GM12878 (cell line): ENCODE measurements at regions not wholly inside any gene's neighbourhood (a gene's known extent, or its start where the extent isn't known, plus 50 kb on each side); places are given as distances from the start of the nearest gene placed in this dataset.
"Not testable (repeated sequence)": the region's sequence is repeated elsewhere in the genome, so short reads cannot be mapped to it uniquely, and the experiment has no call there.

Source experiments
- ATAC-seq: fragments of 200-7000 bp; cut with Tn5 transposase; 3 replicates; pipeline ENCODE4 v1.9.1; 2020; ENCODE audit warnings: mild to moderate bottlenecking, moderate library complexity
- BruUV-seq: library from RNA; stranded (reverse); fragments of 400-500 nt; replicated peaks from 2 replicates; lab custom pipeline; 2021; lab: Mats Ljungman, UMichigan
- CTCF ChIA-PET: fragments of 300-600 bp; sonication (Branson Sonifier 250); formaldehyde crosslinking; extraction: SDS; loops from one replicate; lab custom pipeline; 2021; ENCODE audit warnings: inconsistent platforms; lab: Yijun Ruan, JAX
- POLR2A ChIA-PET: fragments of 350-600 bp; formaldehyde crosslinking; extraction: SDS; loops from one replicate; lab custom pipeline; 2021; ENCODE audit warnings: inconsistent platforms; lab: Charles Lee
- RAD21 ChIA-PET: fragments of 300-600 bp; sonication (Branson Sonifier 250); formaldehyde crosslinking; loops from one replicate; lab custom pipeline; 2023; ENCODE audit warnings: antibody characterized with exemption; ENCODE audit not compliant: unreplicated experiment; lab: Charles Lee
- SMC1A ChIA-PET: fragments of 300-600 bp; sonication (Branson Sonifier 250); formaldehyde crosslinking; loops from one replicate; lab custom pipeline; 2023; ENCODE audit not compliant: unreplicated experiment, uncharacterized antibody; lab: Charles Lee
- DNase-seq: peaks from one replicate; pipeline ENCODE4 v3.0.0-alpha.2; 2011; ENCODE audit warnings: low read depth, low spot score
- FAIRE-seq: peaks from 3 replicates; lab custom pipeline; 2011; peaks lifted over from hg19 to GRCh38; lab: Jason Lieb, UNC
- H2AFZ ChIP-seq: 2 replicates; pipeline ENCODE4 v1.6.0; 2011; ENCODE audit warnings: low read depth, low read length, control low read depth; ENCODE audit not compliant: control insufficient read depth
- H3K27ac ChIP-seq: 2 replicates; pipeline ENCODE4 v1.5.1; 2011; ENCODE audit warnings: control low read depth; ENCODE audit not compliant: control insufficient read depth, insufficient read depth
- H3K27me3 ChIP-seq, 2 experiments: replicated peaks in 1 of 2; 2 replicates each; pipeline versions ENCODE4 v1.6.0 to v1.6.1; 2011; ENCODE audit warnings: low read length in 1 of 2; ENCODE audit not compliant: control insufficient read depth in 2 of 2, insufficient read depth in 2 of 2
- H3K36me3 ChIP-seq, 2 experiments: 2 replicates each; pipeline ENCODE4 v1.5.1; 2011; ENCODE audit warnings: low read length in 1 of 2; ENCODE audit not compliant: control insufficient read depth in 2 of 2, insufficient read depth in 2 of 2
- H3K4me1 ChIP-seq: 2 replicates; pipeline ENCODE4 v1.6.1; 2011; ENCODE audit warnings: mild to moderate bottlenecking, low read length, moderate library complexity, mixed read lengths; ENCODE audit not compliant: control insufficient read depth, insufficient read depth
- H3K4me2 ChIP-seq: 2 replicates; pipeline ENCODE4 v1.6.0; 2011; ENCODE audit warnings: control low read depth; ENCODE audit not compliant: control insufficient read depth, insufficient read depth
- H3K4me3 ChIP-seq: fragments of 200-600 bp; sonication (generic); 2 replicates; pipeline ENCODE4 v1.5.1; 2016
- H3K79me2 ChIP-seq: 2 replicates; pipeline ENCODE4 v1.6.0; 2011; ENCODE audit warnings: low read length; ENCODE audit not compliant: control insufficient read depth, insufficient read depth
- H3K9ac ChIP-seq: 2 replicates; pipeline ENCODE4 v1.8.0; 2011; ENCODE audit warnings: low read length, control low read depth, mixed read lengths; ENCODE audit not compliant: control insufficient read depth, insufficient read depth
- H3K9me3 ChIP-seq: replicated peaks from 3 replicates; pipeline ENCODE4 v1.5.1; 2011; ENCODE audit warnings: mild to moderate bottlenecking, low read length; ENCODE audit not compliant: control insufficient read depth, insufficient read depth
- H4K20me1 ChIP-seq: 2 replicates; pipeline ENCODE4 v1.6.0; 2011; ENCODE audit not compliant: control insufficient read depth, insufficient read depth
- ZSCAN29 ChIP-seq: fragments of 450-650 bp; IDR thresholded peaks from 2 replicates; pipeline ENCODE4 v1.6.1; 2017; ENCODE audit warnings: mild to moderate bottlenecking, moderate library complexity
- WGBS: methylation state at CpG from one replicate; pipeline ENCODE4 v1.1.6; 2016; ENCODE audit warnings: low lambda C conversion rate; ENCODE audit not compliant: insufficient replicate concordance, insufficient coverage; ENCODE audit errors: missing lambda C conversion rate; 5-methylcytosine and 5-hydroxymethylcytosine counted together
- in situ Hi-C: fragments of 300-500 bp; cut with MboI; formaldehyde crosslinking; loops from 9 replicates; pipeline ENCODE4 v1.14.3; 2018; ENCODE audit warnings: mixed read lengths
- intact Hi-C: fragments of 100-400 bp; cut with micrococcal nuclease; formaldehyde crosslinking; loops from one replicate; pipeline ENCODE4 v1.14.2; 2022; ENCODE audit not compliant: unreplicated experiment

DNA sequence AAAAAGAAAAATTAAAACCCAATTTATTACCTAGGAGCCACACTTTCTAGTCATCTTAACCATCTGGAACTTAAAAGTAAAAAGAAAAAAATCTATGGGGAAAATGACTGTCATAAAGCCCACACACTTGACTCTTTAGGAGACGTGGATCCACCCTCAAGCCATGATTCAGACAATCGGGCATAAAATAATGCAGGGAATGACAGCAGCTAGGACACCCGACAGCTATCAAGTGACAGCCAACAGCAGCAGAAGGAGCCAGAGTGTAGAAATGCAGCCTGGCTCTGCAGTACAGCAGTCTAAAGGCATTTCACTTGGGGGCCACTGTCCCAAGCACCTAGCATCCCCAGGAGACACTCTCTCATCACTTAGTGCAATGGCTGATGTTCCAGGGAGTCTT, 226.9 kb downstream of the CAAP1 start:
- ATAC-seq (no peak), DNase-seq (no peak), FAIRE-seq (no peak)
- ChIA-PET SMC1A (no interaction called here), CTCF (no interaction called here), RAD21 (no interaction called here), POLR2A (no interaction called here)
- H3K4me2 ChIP-seq, result no peak overlapping the region
- H3K4me1 ChIP-seq, result no peaks in the 10 kb centered on the region
- 42% methylated on average over 3 of the region's 3 CpGs for WGBS
- H3K79me2 ChIP-seq, result no peaks in the 10 kb centered on the region
- H3K27ac ChIP-seq, result no peak overlapping the region
- H2AFZ ChIP-seq, result no peak overlapping the region
- no peaks in the 10 kb centered on the region for H3K9me3 ChIP-seq
- in situ Hi-C loops (no loop called here), intact Hi-C loops (no loop called here)
- no peak overlapping the region for H3K9ac ChIP-seq
- no peaks in the 10 kb centered on the region for H3K36me3 ChIP-seq
- H3K27me3 ChIP-seq, result no peaks in the 10 kb centered on the region
- no peaks in the 10 kb centered on the region for H4K20me1 ChIP-seq
- H3K4me3 ChIP-seq, result no peak overlapping the region
- BruUV-seq, result no TSS peak
- TF ChIP-seq ZSCAN29, result no peak

GRCh38 chr9:26664087-26664773, 228.4 kb downstream of the CAAP1 start:
- SMC1A ChIA-PET, H3K9ac ChIP-seq, H3K27me3 ChIP-seq, H3K4me3 ChIP-seq, H3K36me3 ChIP-seq, ATAC-seq, POLR2A ChIA-PET, BruUV-seq, H2AFZ ChIP-seq, intact Hi-C loops, H4K20me1 ChIP-seq, H3K4me2 ChIP-seq, H3K4me1 ChIP-seq, DNase-seq, in situ Hi-C loops, H3K9me3 ChIP-seq, FAIRE-seq, RAD21 ChIA-PET, H3K27ac ChIP-seq, CTCF ChIA-PET, H3K79me2 ChIP-seq: not testable (repeated sequence)
- 60% methylated on average over 16 of the region's 49 CpGs for WGBS
